Right lobe of liver (tissue), 6 donors: ENCODE measurements at regions not wholly inside any gene's neighbourhood (a gene's known extent, or its start where the extent isn't known, plus 50 kb on each side); places are given as distances from the start of the nearest gene placed in this dataset.

ENCODE experiments used
- ATAC-seq, 4 donors: fragments of 200-7000 bp; cut with Tn5 transposase; one replicate each; pipeline ENCODE4 v1.9.1; 2020; ENCODE audit warnings: mild to moderate bottlenecking in 4 of 4, moderate library complexity in 4 of 4
- DNase-seq, 3 donors: peaks; one replicate each; pipeline ENCODE4 v3.0.0-alpha.2; 2020
- H3K27ac ChIP-seq, 3 donors: fragments of 200-600 bp; one replicate each; pipeline ENCODE4 v1.8.0; 2022
- H3K27me3 ChIP-seq, 2 donors: fragments of 200-600 bp; one replicate each; pipeline ENCODE4 v1.8.0; 2022
- H3K36me3 ChIP-seq, 4 donors: fragments of 200-600 bp; sonication (generic) in 1 of 4; one replicate each; pipeline versions ENCODE4 v1.5.1 to v1.8.0; 2017 to 2022; ENCODE audit warnings: control low read depth in 1 of 4
- H3K4me1 ChIP-seq, 4 donors: fragments of 200-600 bp; sonication (generic) in 1 of 4; one replicate each; pipeline versions ENCODE4 v1.5.1 to v1.8.0; 2017 to 2022; ENCODE audit warnings: control low read depth in 1 of 4
- H3K4me3 ChIP-seq, 3 donors: fragments of 200-600 bp; one replicate each; pipeline ENCODE4 v1.8.0; 2022
- H3K9me3 ChIP-seq, 4 donors: fragments of 200-600 bp; sonication (generic) in 1 of 4; one replicate each; pipeline versions ENCODE4 v1.5.1 to v1.8.0; 2017 to 2022; ENCODE audit warnings: control low read depth in 1 of 4
- POLR2A ChIP-seq: fragments of 450-650 bp; IDR thresholded peaks from one replicate; pipeline ENCODE4 v1.6.1; 2017; ENCODE audit warnings: antibody characterized with exemption, mild to moderate bottlenecking
- WGBS: methylation state at CpG from one replicate; pipeline ENCODE4 v1.1.6; 2018; ENCODE audit warnings: low coverage, low lambda C conversion rate; ENCODE audit not compliant: insufficient coverage; ENCODE audit errors: missing lambda C conversion rate; 5-methylcytosine and 5-hydroxymethylcytosine counted together
- intact Hi-C, 2 donors: fragments of 100-400 bp; cut with DNase I; formaldehyde crosslinking; loops; one replicate each; pipeline versions ENCODE4 v1.11.2 to v1.14.1; 2022
- TF ChIP-seq, protein P1 (sequence below), 4 donors: fragments of 200-600 bp in 3 of 4; fragments of 450-650 bp in 1 of 4; IDR thresholded peaks; one replicate each; pipeline versions ENCODE4 v1.5.1 to v1.8.0; 2016 to 2022; ENCODE audit warnings: antibody characterized with exemption in 4 of 4, mild to moderate bottlenecking in 2 of 4
- donor health status: DM: no; HTN: yes; CAD: no.
- donor health status: DM: no; HTN: no; CAD: no.
- donor health status: DM: no; HTN: no; CAD: no.
- donor health status: DM: no; HTN: yes; CAD: no.
- donor health status: DM: no; HTN: yes; CAD: no.

DNA sequence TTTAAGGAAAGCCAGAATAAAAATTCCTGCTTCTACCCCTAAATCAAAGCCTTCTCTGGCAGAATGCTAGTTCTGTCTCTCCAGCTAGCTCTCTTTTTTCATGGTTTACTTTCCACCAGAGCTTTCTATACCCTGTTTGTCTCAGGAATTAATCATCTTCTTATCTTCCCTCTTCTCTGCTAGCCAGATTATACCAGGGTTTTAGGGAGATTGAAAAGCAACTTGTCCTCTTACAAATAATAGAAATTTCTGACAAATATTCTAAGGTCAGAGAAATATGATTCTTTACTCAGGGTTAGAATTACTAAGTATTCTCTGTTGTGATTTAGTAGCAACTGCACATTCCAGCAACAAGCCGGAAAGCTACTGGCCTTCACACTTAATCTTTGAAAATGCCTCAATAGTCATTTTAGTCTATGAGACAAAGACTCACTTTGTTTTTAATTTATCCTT is 166.4 kb downstream of the TANC2 start:
- ATAC-seq (no peak), DNase-seq (no peak)
- Histone ChIP-seq H3K4me1 (no peaks in the 10 kb centered on the region), H3K4me3 (no peak overlapping the region), H3K9me3 (no peaks in the 10 kb centered on the region), H3K27ac (no peak overlapping the region), H3K36me3 (no peaks in the 10 kb centered on the region), H3K27me3 (no peaks in the 10 kb centered on the region)
- 83% methylated on average over 1 of the region's 1 CpG for WGBS
- TF ChIP-seq, protein P1, sequence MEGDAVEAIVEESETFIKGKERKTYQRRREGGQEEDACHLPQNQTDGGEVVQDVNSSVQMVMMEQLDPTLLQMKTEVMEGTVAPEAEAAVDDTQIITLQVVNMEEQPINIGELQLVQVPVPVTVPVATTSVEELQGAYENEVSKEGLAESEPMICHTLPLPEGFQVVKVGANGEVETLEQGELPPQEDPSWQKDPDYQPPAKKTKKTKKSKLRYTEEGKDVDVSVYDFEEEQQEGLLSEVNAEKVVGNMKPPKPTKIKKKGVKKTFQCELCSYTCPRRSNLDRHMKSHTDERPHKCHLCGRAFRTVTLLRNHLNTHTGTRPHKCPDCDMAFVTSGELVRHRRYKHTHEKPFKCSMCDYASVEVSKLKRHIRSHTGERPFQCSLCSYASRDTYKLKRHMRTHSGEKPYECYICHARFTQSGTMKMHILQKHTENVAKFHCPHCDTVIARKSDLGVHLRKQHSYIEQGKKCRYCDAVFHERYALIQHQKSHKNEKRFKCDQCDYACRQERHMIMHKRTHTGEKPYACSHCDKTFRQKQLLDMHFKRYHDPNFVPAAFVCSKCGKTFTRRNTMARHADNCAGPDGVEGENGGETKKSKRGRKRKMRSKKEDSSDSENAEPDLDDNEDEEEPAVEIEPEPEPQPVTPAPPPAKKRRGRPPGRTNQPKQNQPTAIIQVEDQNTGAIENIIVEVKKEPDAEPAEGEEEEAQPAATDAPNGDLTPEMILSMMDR (IDR thresholded peaks at IDR 0.05), result no peak
- no peak for TF ChIP-seq POLR2A
- intact Hi-C loops, result no loop called here

DNA sequence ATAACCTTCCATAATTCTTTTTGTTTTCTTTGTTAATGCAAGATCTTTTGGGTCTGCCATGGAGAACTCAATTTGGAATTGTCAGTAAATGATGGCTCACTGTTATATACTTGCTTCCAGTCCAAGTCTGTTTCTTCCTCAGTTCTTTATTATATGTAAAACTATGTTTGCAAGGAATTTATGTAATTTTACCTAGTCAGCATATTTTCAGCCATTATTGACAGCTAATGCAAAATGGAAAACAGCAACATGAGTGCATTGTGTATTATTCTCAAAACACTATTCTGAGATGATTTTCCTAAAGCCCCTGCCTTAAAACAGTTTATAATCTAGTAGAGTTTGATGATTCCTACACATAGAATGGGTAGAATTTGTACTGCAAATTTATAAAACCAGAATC is 167.5 kb downstream of the TANC2 start:
- ATAC-seq, result no peak
- Histone ChIP-seq H3K9me3 (no peaks in the 10 kb centered on the region), H3K4me1 (no peaks in the 10 kb centered on the region), H3K4me3 (no peak overlapping the region), H3K27ac (no peak overlapping the region), H3K27me3 (no peaks in the 10 kb centered on the region), H3K36me3 (no peaks in the 10 kb centered on the region)
- DNase-seq, result no peak
- TF ChIP-seq, protein P1 (IDR thresholded peaks at IDR 0.05), result no peak
- no peak for TF ChIP-seq POLR2A
- intact Hi-C loops, result no loop called here

DNA sequence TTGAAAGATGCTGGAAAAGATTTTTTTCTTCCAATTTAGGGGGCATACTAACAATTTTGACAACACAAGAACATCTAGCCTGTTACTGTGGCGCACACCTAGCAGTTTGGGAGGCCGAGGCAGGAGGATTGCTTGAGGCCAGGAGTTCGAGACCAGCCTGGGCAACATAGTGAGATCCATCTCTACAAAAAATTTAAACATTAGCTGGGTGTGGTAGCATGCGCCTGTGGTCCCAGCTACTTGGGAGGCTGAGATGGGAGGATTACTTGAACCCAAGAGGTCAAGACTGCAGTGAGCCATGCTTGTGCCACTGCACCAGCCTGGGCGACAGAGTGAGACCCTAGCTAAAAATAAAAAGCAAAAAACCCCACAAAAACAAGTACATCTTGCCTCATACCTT is 168.8 kb downstream of the TANC2 start:
- no peak overlapping the region for H3K27ac ChIP-seq
- intact Hi-C loops, result no loop called here
- H3K36me3 ChIP-seq, result no peaks in the 10 kb centered on the region
- ATAC-seq, result no peak
- no peaks in the 10 kb centered on the region for H3K4me1 ChIP-seq
- DNase-seq, result no peak
- WGBS, result 92% methylated on average over 5 of the region's 5 CpGs
- H3K27me3 ChIP-seq, result no peaks in the 10 kb centered on the region
- no peak for TF ChIP-seq POLR2A
- TF ChIP-seq, protein P1 (IDR thresholded peaks at IDR 0.05), result no peak
- H3K9me3 ChIP-seq, result no peaks in the 10 kb centered on the region
- no peak overlapping the region for H3K4me3 ChIP-seq

DNA sequence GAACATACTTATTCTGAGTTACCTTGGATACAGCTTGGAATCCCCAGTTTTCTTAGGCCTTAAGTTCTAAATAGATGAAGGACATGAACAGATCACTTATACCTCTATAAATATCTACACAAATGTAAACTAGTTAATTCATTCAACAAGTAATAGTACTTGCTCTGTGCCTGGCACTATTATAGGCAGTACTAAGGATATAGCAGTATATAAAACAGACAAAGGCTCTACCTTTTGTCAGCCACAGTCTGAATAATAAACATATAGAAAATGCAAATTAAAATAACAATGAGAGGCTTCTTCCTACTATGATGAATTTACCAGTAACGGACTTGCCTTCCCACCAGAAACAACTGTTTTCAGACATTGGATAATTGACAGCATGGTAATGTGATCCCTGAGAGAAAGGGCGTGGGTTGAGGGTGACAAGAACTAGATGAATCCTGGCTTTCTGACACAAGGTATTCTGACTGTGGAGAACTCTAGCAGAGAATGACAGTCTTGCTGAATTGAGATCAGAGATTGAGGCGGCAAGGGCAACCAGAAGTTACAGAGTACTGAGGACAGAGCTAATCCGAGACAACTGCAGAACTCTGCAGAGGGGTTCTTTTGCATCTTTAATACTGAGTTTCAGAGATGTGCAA is 170.5 kb downstream of the TANC2 start:
- H3K27ac ChIP-seq, result no peak overlapping the region
- ATAC-seq (no peak), DNase-seq (no peak)
- no peaks in the 10 kb centered on the region for H3K4me1 ChIP-seq
- no peak overlapping the region for H3K4me3 ChIP-seq
- WGBS, result 81% methylated on average over 4 of the region's 4 CpGs
- H3K9me3 ChIP-seq, result no peaks in the 10 kb centered on the region
- H3K27me3 ChIP-seq, result no peaks in the 10 kb centered on the region
- intact Hi-C loops, result no loop called here
- no peaks in the 10 kb centered on the region for H3K36me3 ChIP-seq
- TF ChIP-seq, protein P1 (IDR thresholded peaks at IDR 0.05), result no peak
- no peak for TF ChIP-seq POLR2A

DNA sequence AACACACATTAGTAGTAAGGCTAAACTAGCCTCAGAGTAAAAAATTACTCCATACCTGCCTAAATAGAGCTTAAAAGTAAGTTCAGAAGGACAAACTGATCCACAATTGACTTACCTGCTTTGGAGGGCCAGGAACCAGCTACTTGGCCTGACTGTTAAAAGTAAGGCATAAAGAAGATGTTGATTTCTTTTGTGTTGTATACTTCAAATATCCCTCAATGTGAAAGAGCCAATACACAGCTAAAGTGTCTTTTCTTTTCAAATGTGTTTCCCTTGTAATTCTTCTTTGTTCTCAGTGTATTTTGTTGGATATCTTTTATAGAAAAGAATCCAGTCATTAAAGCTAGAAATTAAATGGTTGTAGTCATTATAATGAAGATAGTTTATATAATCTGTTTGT is 171.1 kb downstream of the TANC2 start:
- ATAC-seq, result no peak
- Histone ChIP-seq H3K9me3 (no peaks in the 10 kb centered on the region), H3K4me3 (no peak overlapping the region), H3K36me3 (no peaks in the 10 kb centered on the region), H3K27me3 (no peaks in the 10 kb centered on the region), H3K27ac (no peak overlapping the region), H3K4me1 (no peaks in the 10 kb centered on the region)
- DNase-seq, result no peak
- intact Hi-C loops, result no loop called here
- no peak for TF ChIP-seq POLR2A
- TF ChIP-seq, protein P1 (IDR thresholded peaks at IDR 0.05), result no peak
